ENCODE measurements at regions not wholly inside any gene's neighbourhood (a gene's known extent, or its start where the extent isn't known, plus 50 kb on each side); places are given as distances from the start of the nearest gene placed in this dataset.

DNA sequence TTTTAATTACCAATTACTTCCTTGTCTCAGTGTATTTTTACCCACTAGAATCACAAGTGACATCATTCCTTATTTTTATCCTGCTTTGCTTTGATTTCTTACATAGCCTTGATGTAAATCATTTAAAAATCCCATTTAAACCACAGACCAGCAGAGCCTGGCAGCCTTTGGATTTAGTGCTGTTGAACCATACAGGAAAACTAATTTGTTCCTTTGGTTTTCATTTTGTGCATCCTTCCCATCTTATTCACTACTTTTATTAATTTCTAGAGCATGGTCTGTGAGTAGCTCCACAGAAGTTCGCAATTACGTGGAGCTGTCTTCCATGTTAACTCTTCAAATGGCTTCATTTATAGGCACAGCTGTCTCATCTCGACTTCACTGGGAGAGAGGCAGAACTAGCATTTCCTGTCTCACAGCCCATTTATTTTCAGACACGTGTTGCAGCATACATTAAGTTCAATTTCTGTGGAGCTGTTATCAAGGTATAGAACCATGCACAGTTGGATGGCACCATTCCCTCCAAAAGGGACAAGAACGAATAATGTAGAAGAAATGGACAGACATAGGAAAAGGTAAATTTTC, 235.3 kb downstream of the MRPL39 start:
- intact Hi-C loops (cut with micrococcal nuclease) (no loop called here), in situ Hi-C loops (cut with MboI; ENCODE audit: low sequenced_read_pairs) (loop anchor here (10.0 kb wide), 1 partner anchor 477 kb away; no protein-coding TSS in a partner anchor), dilution Hi-C loops (cut with HindIII; ENCODE audit: low sequenced_read_pairs, unreplicated experiment) (no loop called here)
- H3K18ac ChIP-seq (ENCODE audit: low read depth, low read length) = peak overlapping the region; percentile 9; the same call in 1 of the 2 replicates
- peak overlapping the region; percentile 37 to 59 for H4K8ac ChIP-seq (ENCODE audit: low read depth in 2 of 2, low read length in 2 of 2)
- peak overlapping the region; percentile 49 for H2BK5ac ChIP-seq (ENCODE audit: low read depth, low read length, poor library complexity, severe bottlenecking)
- no peak for DNase-seq
- ChIA-PET CTCF (no interaction called here), POLR2A (ENCODE audit: unreplicated experiment) (no interaction called here)
- no peak for TF ChIP-seq RFX5 (IDR thresholded peaks at IDR 0.05; ENCODE audit: low read depth, low read length)
- TF ChIP-seq CTCF (conservative IDR thresholded peaks at IDR 0.05; ENCODE audit: low read depth, low read length) = no peak
- TF ChIP-seq, protein P1, sequence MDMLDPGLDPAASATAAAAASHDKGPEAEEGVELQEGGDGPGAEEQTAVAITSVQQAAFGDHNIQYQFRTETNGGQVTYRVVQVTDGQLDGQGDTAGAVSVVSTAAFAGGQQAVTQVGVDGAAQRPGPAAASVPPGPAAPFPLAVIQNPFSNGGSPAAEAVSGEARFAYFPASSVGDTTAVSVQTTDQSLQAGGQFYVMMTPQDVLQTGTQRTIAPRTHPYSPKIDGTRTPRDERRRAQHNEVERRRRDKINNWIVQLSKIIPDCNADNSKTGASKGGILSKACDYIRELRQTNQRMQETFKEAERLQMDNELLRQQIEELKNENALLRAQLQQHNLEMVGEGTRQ (IDR thresholded peaks at IDR 0.05; ENCODE audit: low read depth, low read length) = no peak
- TF ChIP-seq RAD21 (IDR thresholded peaks at IDR 0.05; ENCODE audit: low read length) = no peak
- no peak for TF ChIP-seq CEBPB (IDR thresholded peaks at IDR 0.05; ENCODE audit: low read depth, low read length)
- TF ChIP-seq MAFK (IDR thresholded peaks at IDR 0.05; ENCODE audit: low read depth, low read length) = no peak
- TF ChIP-seq BHLHE40 (IDR thresholded peaks at IDR 0.05; ENCODE audit: low read depth, low read length) = no peak
- TF ChIP-seq MXI1 (IDR thresholded peaks at IDR 0.05; ENCODE audit: borderline replicate concordance, low read depth, low read length) = no peak
- TF ChIP-seq SMC3 (IDR thresholded peaks at IDR 0.05; ENCODE audit: low read depth, low read length) = no peak
- TF ChIP-seq RCOR1 (IDR thresholded peaks at IDR 0.05; ENCODE audit: insufficient replicate concordance, low read length) = no peak
- no peak for ATAC-seq (ENCODE audit: low read depth)
- peak overlapping the region; percentile 28; the same call in 1 of the 2 replicates for H3K23ac ChIP-seq (ENCODE audit: low read depth, low read length)
- peak overlapping the region; percentile 23 for H4K91ac ChIP-seq (ENCODE audit: insufficient read depth, low read depth, low read length)
- peak overlapping the region; percentile 1; the same call in 1 of the 2 replicates for H4K5ac ChIP-seq (ENCODE audit: low read depth, low read length)
- no peak overlapping the region for H3K27ac ChIP-seq (ENCODE audit: insufficient read depth, low read length)
- BruUV-seq (replicated peaks) = no TSS peak
- H2AK9ac ChIP-seq (replicated peaks; ENCODE audit: low read depth, low read length, poor library complexity) = no peak overlapping the region
- H3K79me1 ChIP-seq (ENCODE audit: low read depth in 1 of 2, low read length in 2 of 2) = no peaks in the 10 kb centered on the region
- H2AFZ ChIP-seq (replicated peaks; ENCODE audit: low read length, poor library complexity) = peak overlapping the region; percentile 3
- 0 out of 2 replicates have a peak overlapping the region, but pooled peaks have one; percentile 7 for H3K56ac ChIP-seq (ENCODE audit: extremely low read depth, insufficient read depth, low read length)
- no peaks in the 10 kb centered on the region for H4K20me1 ChIP-seq (ENCODE audit: insufficient read depth, low read length)
- peaks cover 11% of the 10 kb centered on the region; the same call in 1 of the 2 replicates for H3K9me1 ChIP-seq (ENCODE audit: insufficient read depth, low read length)
- no peaks in the 10 kb centered on the region for H3K36me3 ChIP-seq (ENCODE audit: control insufficient read depth, insufficient read depth, low read length)
- H3K4me3 ChIP-seq (ENCODE audit: insufficient read depth, low read depth, low read length) = no peak overlapping the region
- H2BK15ac ChIP-seq (ENCODE audit: low read depth, low read length) = peak overlapping the region; percentile 74
- H2BK120ac ChIP-seq (ENCODE audit: low read depth, low read length) = peak overlapping the region; percentile 94
- 39% methylated on average over 2 of the region's 5 CpGs; no CpG with 5 or more reads in 1 of the 2 experiments for WGBS, 2 experiments (ENCODE audit: extremely low coverage in 2 of 2, insufficient read length in 1 of 2)
- H3K4ac ChIP-seq (ENCODE audit: low read depth, low read length) = peak overlapping the region; percentile 61; the same call in 1 of the 2 replicates
- peak overlapping the region; percentile 3; the same call in 1 of the 2 replicates for H2AK5ac ChIP-seq (ENCODE audit: low read depth, low read length)
- H3K27me3 ChIP-seq (ENCODE audit: control insufficient read depth, insufficient read depth, low read length) = no peaks in the 10 kb centered on the region
- peak overlapping the region; percentile 77 for H2BK20ac ChIP-seq (ENCODE audit: low read depth, low read length)
- peaks cover 12% of the 10 kb centered on the region for H3K4me1 ChIP-seq (ENCODE audit: control insufficient read depth, insufficient read depth, low read length)
- H3K4me2 ChIP-seq (ENCODE audit: low read depth, low read length) = peak overlapping the region; percentile 10; the same call in 1 of the 2 replicates
- peak overlapping the region; percentile 23; the same call in 1 of the 2 replicates for H3K14ac ChIP-seq (replicated peaks; ENCODE audit: low read depth, low read length)
- H3K9ac ChIP-seq (ENCODE audit: low read depth, low read length) = no peak overlapping the region
- no peaks in the 10 kb centered on the region for H3K9me3 ChIP-seq (ENCODE audit: control insufficient read depth, insufficient read depth, low read length)

All from IMR-90 (cell line).